Astrocyte (in vitro differentiated cells and primary cell): ENCODE measurements at regions not wholly inside any gene's neighbourhood (a gene's known extent, or its start where the extent isn't known, plus 50 kb on each side); places are given as distances from the start of the nearest gene placed in this dataset.

Experiments
- DNase-seq: peaks from one replicate; pipeline ENCODE4 v3.0.0-alpha.2; 2010; ENCODE audit warnings: low read depth
- FAIRE-seq: peaks from 2 replicates; lab custom pipeline; 2011; peaks lifted over from hg19 to GRCh38; lab: Jason Lieb, UNC
- H2AFZ ChIP-seq: 2 replicates; pipeline ENCODE4 v1.6.0; 2012; ENCODE audit warnings: low read depth, low read length, inconsistent platforms
- H3K27ac ChIP-seq: 2 replicates; pipeline ENCODE4 v1.5.1; 2011; ENCODE audit warnings: low read depth, low read length, inconsistent platforms
- H3K27me3 ChIP-seq: 2 replicates; pipeline ENCODE4 v1.6.0; 2011; ENCODE audit warnings: low read length, inconsistent platforms; ENCODE audit not compliant: insufficient read depth
- H3K36me3 ChIP-seq: 2 replicates; pipeline ENCODE4 v1.5.1; 2011; ENCODE audit warnings: low read length, inconsistent platforms; ENCODE audit not compliant: insufficient read depth
- H3K4me1 ChIP-seq: 2 replicates; pipeline ENCODE4 v1.5.1; 2011; ENCODE audit warnings: low read length, inconsistent platforms; ENCODE audit not compliant: insufficient read depth
- H3K4me2 ChIP-seq: 2 replicates; pipeline ENCODE4 v1.6.0; 2012; ENCODE audit warnings: low read length, inconsistent platforms
- H3K4me3 ChIP-seq: 2 replicates; pipeline ENCODE4 v1.5.1; 2011; ENCODE audit warnings: low read depth, mild to moderate bottlenecking, low read length, inconsistent platforms; ENCODE audit not compliant: insufficient read depth
- H3K79me2 ChIP-seq: 2 replicates; pipeline ENCODE4 v1.6.0; 2012; ENCODE audit warnings: mild to moderate bottlenecking, low read length, inconsistent platforms; ENCODE audit not compliant: insufficient read depth
- H3K9ac ChIP-seq: 2 replicates; pipeline ENCODE4 v1.6.0; 2012; ENCODE audit warnings: mild to moderate bottlenecking, low read length, inconsistent platforms
- H3K9me3 ChIP-seq: 2 replicates; pipeline ENCODE4 v1.5.1; 2012; ENCODE audit warnings: low read depth, mild to moderate bottlenecking, low read length, inconsistent platforms; ENCODE audit not compliant: insufficient read depth
- H4K20me1 ChIP-seq: 2 replicates; pipeline ENCODE4 v1.6.0; 2012; ENCODE audit warnings: low read length, inconsistent platforms; ENCODE audit not compliant: insufficient read depth
- H3K27ac Mint-ChIP-seq: one replicate; pipeline ENCODE4 v1.8.0; 2021; ENCODE audit warnings: mild to moderate bottlenecking, mixed read lengths; ENCODE audit not compliant: unreplicated experiment
- H3K27me3 Mint-ChIP-seq: one replicate; pipeline ENCODE4 v1.8.0; 2021; ENCODE audit warnings: low read depth, mixed read lengths; ENCODE audit not compliant: unreplicated experiment
- H3K36me3 Mint-ChIP-seq: one replicate; pipeline ENCODE4 v1.8.0; 2021; ENCODE audit warnings: low read depth, mixed read lengths; ENCODE audit not compliant: unreplicated experiment
- H3K4me1 Mint-ChIP-seq: one replicate; pipeline ENCODE4 v1.8.0; 2021; ENCODE audit warnings: low read depth, mixed read lengths; ENCODE audit not compliant: unreplicated experiment
- H3K4me3 Mint-ChIP-seq: one replicate; pipeline ENCODE4 v1.8.0; 2021; ENCODE audit warnings: mild to moderate bottlenecking, moderate library complexity, mixed read lengths; ENCODE audit not compliant: unreplicated experiment
- H3K9me3 Mint-ChIP-seq: one replicate; pipeline ENCODE4 v1.8.0; 2021; ENCODE audit warnings: mild to moderate bottlenecking, mixed read lengths; ENCODE audit not compliant: unreplicated experiment
- EZH2 ChIP-seq: IDR thresholded peaks from 2 replicates; pipeline ENCODE4 v1.6.1; 2012; ENCODE audit warnings: mild to moderate bottlenecking, low read length, inconsistent platforms; ENCODE audit not compliant: insufficient read depth
- TF ChIP-seq, protein P1 (sequence below): IDR thresholded peaks from 2 replicates; pipeline ENCODE4 v1.5.1; 2011; ENCODE audit warnings: low read depth, mild to moderate bottlenecking, inconsistent platforms, low read length, moderate library complexity; ENCODE audit not compliant: insufficient read depth

- no peaks in the 10 kb centered on the region for H3K79me2 ChIP-seq
- TF ChIP-seq EZH2, result no peak
- TF ChIP-seq, protein P1, sequence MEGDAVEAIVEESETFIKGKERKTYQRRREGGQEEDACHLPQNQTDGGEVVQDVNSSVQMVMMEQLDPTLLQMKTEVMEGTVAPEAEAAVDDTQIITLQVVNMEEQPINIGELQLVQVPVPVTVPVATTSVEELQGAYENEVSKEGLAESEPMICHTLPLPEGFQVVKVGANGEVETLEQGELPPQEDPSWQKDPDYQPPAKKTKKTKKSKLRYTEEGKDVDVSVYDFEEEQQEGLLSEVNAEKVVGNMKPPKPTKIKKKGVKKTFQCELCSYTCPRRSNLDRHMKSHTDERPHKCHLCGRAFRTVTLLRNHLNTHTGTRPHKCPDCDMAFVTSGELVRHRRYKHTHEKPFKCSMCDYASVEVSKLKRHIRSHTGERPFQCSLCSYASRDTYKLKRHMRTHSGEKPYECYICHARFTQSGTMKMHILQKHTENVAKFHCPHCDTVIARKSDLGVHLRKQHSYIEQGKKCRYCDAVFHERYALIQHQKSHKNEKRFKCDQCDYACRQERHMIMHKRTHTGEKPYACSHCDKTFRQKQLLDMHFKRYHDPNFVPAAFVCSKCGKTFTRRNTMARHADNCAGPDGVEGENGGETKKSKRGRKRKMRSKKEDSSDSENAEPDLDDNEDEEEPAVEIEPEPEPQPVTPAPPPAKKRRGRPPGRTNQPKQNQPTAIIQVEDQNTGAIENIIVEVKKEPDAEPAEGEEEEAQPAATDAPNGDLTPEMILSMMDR, result no peak
- Mint-ChIP-seq H3K36me3 (no peaks in the 10 kb centered on the region), H3K4me3 (no peak overlapping the region), H3K27ac (no peak overlapping the region), H3K27me3 (no peaks in the 10 kb centered on the region), H3K4me1 (peaks cover 14% of the 10 kb centered on the region), H3K9me3 (peaks cover 6% of the 10 kb centered on the region)
- H3K4me2 ChIP-seq, result no peak overlapping the region
- FAIRE-seq (no peak), DNase-seq (peak; percentile 47)
- H3K27ac ChIP-seq, result no peak overlapping the region
- no peaks in the 10 kb centered on the region for H3K27me3 ChIP-seq
- peaks cover 11% of the 10 kb centered on the region for H3K4me1 ChIP-seq
- no peaks in the 10 kb centered on the region for H3K9me3 ChIP-seq
- no peak overlapping the region for H3K4me3 ChIP-seq
- H2AFZ ChIP-seq, result no peak overlapping the region
- H3K9ac ChIP-seq, result no peak overlapping the region
- no peaks in the 10 kb centered on the region for H3K36me3 ChIP-seq
- no peaks in the 10 kb centered on the region for H4K20me1 ChIP-seq
Measured at GRCh38 chr13:100983111-100983510, 308.5 kb upstream of the TMTC4 start.

- H3K4me3 Mint-ChIP-seq, result no peak overlapping the region
- H3K79me2 ChIP-seq, result no peaks in the 10 kb centered on the region
- no peaks in the 10 kb centered on the region for H3K36me3 Mint-ChIP-seq
- H3K36me3 ChIP-seq, result no peaks in the 10 kb centered on the region
- H3K27ac Mint-ChIP-seq, result no peak overlapping the region
- H3K4me1 ChIP-seq, result peaks cover 17% of the 10 kb centered on the region
- no peak for FAIRE-seq
- peaks cover 22% of the 10 kb centered on the region for H3K4me1 Mint-ChIP-seq
- H3K9me3 Mint-ChIP-seq, result peaks cover 3% of the 10 kb centered on the region
- H3K4me3 ChIP-seq, result no peak overlapping the region
- H3K27me3 ChIP-seq, result no peaks in the 10 kb centered on the region
- no peak overlapping the region for H2AFZ ChIP-seq
- no peaks in the 10 kb centered on the region for H4K20me1 ChIP-seq
- no peak overlapping the region for H3K27ac ChIP-seq
- TF ChIP-seq EZH2, result no peak
- TF ChIP-seq, protein P1, result no peak
- H3K9ac ChIP-seq, result no peak overlapping the region
- no peaks in the 10 kb centered on the region for H3K27me3 Mint-ChIP-seq
- H3K4me2 ChIP-seq, result peak overlapping the region; percentile 51
- H3K9me3 ChIP-seq, result no peaks in the 10 kb centered on the region
- peak; percentile 51 for DNase-seq
Measured at GRCh38 chr13:100980171-100980570, 305.6 kb upstream of the TMTC4 start.

GRCh38 chr13:100977841-100978240, 303.2 kb upstream of the TMTC4 start:
- Histone ChIP-seq H3K4me3 (no peak overlapping the region), H3K36me3 (no peaks in the 10 kb centered on the region), H3K9me3 (no peaks in the 10 kb centered on the region), H3K27me3 (no peaks in the 10 kb centered on the region), H3K79me2 (no peaks in the 10 kb centered on the region), H3K9ac (no peak overlapping the region), H3K4me2 (no peak overlapping the region), H3K4me1 (peaks cover 17% of the 10 kb centered on the region), H2AFZ (no peak overlapping the region), H4K20me1 (no peaks in the 10 kb centered on the region), H3K27ac (no peak overlapping the region)
- peaks cover 3% of the 10 kb centered on the region for H3K9me3 Mint-ChIP-seq
- no peak overlapping the region for H3K4me3 Mint-ChIP-seq
- no peak overlapping the region for H3K27ac Mint-ChIP-seq
- DNase-seq (no peak), FAIRE-seq (no peak)
- no peaks in the 10 kb centered on the region for H3K27me3 Mint-ChIP-seq
- no peak for TF ChIP-seq EZH2
- TF ChIP-seq, protein P1, result no peak
- H3K36me3 Mint-ChIP-seq, result no peaks in the 10 kb centered on the region
- H3K4me1 Mint-ChIP-seq, result peaks cover 17% of the 10 kb centered on the region
